ENCODE measurements at regions not wholly inside any gene's neighbourhood (a gene's known extent, or its start where the extent isn't known, plus 50 kb on each side); places are given as distances from the start of the nearest gene placed in this dataset.

- H3K4me1 Mint-ChIP-seq = peaks cover 34% of the 10 kb centered on the region
- H3K9me3 Mint-ChIP-seq = no peaks in the 10 kb centered on the region
- peaks cover 2% of the 10 kb centered on the region for H3K27me3 Mint-ChIP-seq
- no peaks in the 10 kb centered on the region for H3K36me3 Mint-ChIP-seq (ENCODE audit: low read depth)
- no peak for ATAC-seq
- H3K4me3 Mint-ChIP-seq = no peak overlapping the region
- H3K27ac Mint-ChIP-seq = no peak overlapping the region
- DNase-seq = no peak
Observed at GRCh38 chr22:19574247-19574646, 50.0 kb upstream of the CLDN5 start.

- DNase-seq = peak; percentile 74
Observed at GRCh38 chr22:19576460-19577421, 52.5 kb upstream of the CLDN5 start.

GRCh38 chr22:19577422-19577966 lies 53.3 kb upstream of the CLDN5 start:
- Mint-ChIP-seq H3K36me3 (ENCODE audit: low read depth) (no peaks in the 10 kb centered on the region), H3K4me1 (peaks cover 48% of the 10 kb centered on the region), H3K4me3 (peak overlapping the region; percentile 36), H3K9me3 (no peaks in the 10 kb centered on the region), H3K27me3 (peaks cover 2% of the 10 kb centered on the region), H3K27ac (peak overlapping the region; percentile 88)
- DNase-seq = no peak
- ATAC-seq = no peak

More at GRCh38 chr22:19576460-19577421, 52.5 kb upstream of the CLDN5 start:
- H3K27me3 Mint-ChIP-seq = peaks cover 2% of the 10 kb centered on the region
- peak overlapping the region; percentile 36 for H3K4me3 Mint-ChIP-seq
- no peaks in the 10 kb centered on the region for H3K9me3 Mint-ChIP-seq
- H3K4me1 Mint-ChIP-seq = peaks cover 48% of the 10 kb centered on the region
- peak; percentile 93 for ATAC-seq
- H3K27ac Mint-ChIP-seq = peak overlapping the region; percentile 88
- no peaks in the 10 kb centered on the region for H3K36me3 Mint-ChIP-seq (ENCODE audit: low read depth)

GRCh38 chr22:19578180-19579004 lies 54.2 kb upstream of the CLDN5 start:
- Mint-ChIP-seq H3K4me1 (peaks cover 48% of the 10 kb centered on the region), H3K27me3 (peaks cover 2% of the 10 kb centered on the region), H3K9me3 (no peaks in the 10 kb centered on the region), H3K4me3 (no peak overlapping the region), H3K27ac (peak overlapping the region; percentile 88), H3K36me3 (ENCODE audit: low read depth) (no peaks in the 10 kb centered on the region)
- DNase-seq (no peak), ATAC-seq (no peak)

GRCh38 chr22:19579115-19579811 lies 55.1 kb upstream of the CLDN5 start:
- peak overlapping the region; percentile 41 for H3K27ac Mint-ChIP-seq
- DNase-seq = peak; percentile 23
- peaks cover 48% of the 10 kb centered on the region for H3K4me1 Mint-ChIP-seq
- H3K27me3 Mint-ChIP-seq = peaks cover 2% of the 10 kb centered on the region
- no peak for ATAC-seq
- H3K9me3 Mint-ChIP-seq = no peaks in the 10 kb centered on the region
- no peaks in the 10 kb centered on the region for H3K36me3 Mint-ChIP-seq (ENCODE audit: low read depth)
- H3K4me3 Mint-ChIP-seq = no peak overlapping the region

GRCh38 chr22:19579880-19580279 lies 55.7 kb upstream of the CLDN5 start:
- H3K4me3 Mint-ChIP-seq = no peak overlapping the region
- DNase-seq = peak; percentile 36
- no peaks in the 10 kb centered on the region for H3K36me3 Mint-ChIP-seq (ENCODE audit: low read depth)
- H3K27me3 Mint-ChIP-seq = peaks cover 2% of the 10 kb centered on the region
- no peak for ATAC-seq
- H3K4me1 Mint-ChIP-seq = peaks cover 48% of the 10 kb centered on the region
- H3K9me3 Mint-ChIP-seq = no peaks in the 10 kb centered on the region
- peak overlapping the region; percentile 41 for H3K27ac Mint-ChIP-seq

GRCh38 chr22:19580291-19580890 lies 56.2 kb upstream of the CLDN5 start:
- no peak overlapping the region for H3K27ac Mint-ChIP-seq
- peaks cover 48% of the 10 kb centered on the region for H3K4me1 Mint-ChIP-seq
- DNase-seq (no peak), ATAC-seq (no peak)
- H3K36me3 Mint-ChIP-seq (ENCODE audit: low read depth) = no peaks in the 10 kb centered on the region
- peaks cover 2% of the 10 kb centered on the region for H3K27me3 Mint-ChIP-seq
- no peaks in the 10 kb centered on the region for H3K9me3 Mint-ChIP-seq
- H3K4me3 Mint-ChIP-seq = no peak overlapping the region

GRCh38 chr22:19582033-19582693 lies 58.0 kb upstream of the CLDN5 start:
- H3K4me3 Mint-ChIP-seq = no peak overlapping the region
- H3K36me3 Mint-ChIP-seq (ENCODE audit: low read depth) = no peaks in the 10 kb centered on the region
- ATAC-seq (no peak), DNase-seq (no peak)
- no peaks in the 10 kb centered on the region for H3K9me3 Mint-ChIP-seq
- peaks cover 35% of the 10 kb centered on the region for H3K4me1 Mint-ChIP-seq
- H3K27ac Mint-ChIP-seq = no peak overlapping the region
- peaks cover 2% of the 10 kb centered on the region for H3K27me3 Mint-ChIP-seq

- Mint-ChIP-seq H3K4me3 (no peak overlapping the region), H3K27me3 (peaks cover 3% of the 10 kb centered on the region), H3K36me3 (ENCODE audit: low read depth) (no peaks in the 10 kb centered on the region), H3K27ac (no peak overlapping the region), H3K4me1 (no peaks in the 10 kb centered on the region), H3K9me3 (no peaks in the 10 kb centered on the region)
- DNase-seq (no peak), ATAC-seq (no peak)
Observed at GRCh38 chr22:19586922-19587684, 62.9 kb upstream of the CLDN5 start.

- no peak for ATAC-seq
- H3K36me3 Mint-ChIP-seq (ENCODE audit: low read depth) = no peaks in the 10 kb centered on the region
Observed at GRCh38 chr22:19590696-19591095, 66.5 kb upstream of the CLDN5 start.

GRCh38 chr22:19591568-19591967 lies 67.4 kb upstream of the CLDN5 start:
- Mint-ChIP-seq H3K9me3 (no peaks in the 10 kb centered on the region), H3K27ac (no peak overlapping the region), H3K36me3 (ENCODE audit: low read depth) (no peaks in the 10 kb centered on the region), H3K4me1 (peaks cover 4% of the 10 kb centered on the region), H3K27me3 (peaks cover 3% of the 10 kb centered on the region), H3K4me3 (no peak overlapping the region)
- DNase-seq (no peak), ATAC-seq (no peak)

More at GRCh38 chr22:19590696-19591095, 66.5 kb upstream of the CLDN5 start:
- H3K27ac Mint-ChIP-seq = no peak overlapping the region
- DNase-seq = no peak
- H3K27me3 Mint-ChIP-seq = peaks cover 3% of the 10 kb centered on the region
- H3K4me3 Mint-ChIP-seq = no peak overlapping the region
- H3K4me1 Mint-ChIP-seq = peaks cover 4% of the 10 kb centered on the region
- no peaks in the 10 kb centered on the region for H3K9me3 Mint-ChIP-seq

- H3K9me3 Mint-ChIP-seq = no peaks in the 10 kb centered on the region
- no peak overlapping the region for H3K4me3 Mint-ChIP-seq
- DNase-seq (no peak), ATAC-seq (no peak)
- peaks cover 3% of the 10 kb centered on the region for H3K27me3 Mint-ChIP-seq
- H3K27ac Mint-ChIP-seq = no peak overlapping the region
- H3K36me3 Mint-ChIP-seq (ENCODE audit: low read depth) = no peaks in the 10 kb centered on the region
- peaks cover 11% of the 10 kb centered on the region for H3K4me1 Mint-ChIP-seq
Observed at GRCh38 chr22:19592464-19592863, 68.3 kb upstream of the CLDN5 start.
